GM23248 (cell line): ENCODE measurements at regions not wholly inside any gene's neighbourhood (a gene's known extent, or its start where the extent isn't known, plus 50 kb on each side); places are given as distances from the start of the nearest gene placed in this dataset. TPM values are rescaled to one million over a fixed set of nuclear protein-coding genes. Genes with fewer than 3 reads are reported as not detected.

Experiments used
- DNase-seq: peaks from one replicate; pipeline ENCODE4 v3.0.0-alpha.2; 2015
- H2AFZ ChIP-seq: fragments of 200-600 bp; sonication (generic); 2 replicates; pipeline ENCODE4 v1.6.1; 2016; ENCODE audit warnings: antibody characterized with exemption
- H3F3A ChIP-seq: fragments of 200-600 bp; sonication (generic); 2 replicates; pipeline ENCODE4 v1.6.1; 2016; ENCODE audit warnings: mild to moderate bottlenecking, antibody characterized with exemption, mixed run types; ENCODE audit not compliant: insufficient read depth
- H3K27ac ChIP-seq: fragments of 200-600 bp; sonication (generic); 2 replicates; pipeline ENCODE4 v1.5.1; 2016; ENCODE audit warnings: mild to moderate bottlenecking
- H3K27me3 ChIP-seq: fragments of 200-600 bp; sonication (generic); replicated peaks from 2 replicates; pipeline ENCODE4 v1.6.1; 2016; ENCODE audit warnings: mild to moderate bottlenecking; ENCODE audit not compliant: insufficient read depth
- H3K36me3 ChIP-seq: fragments of 200-600 bp; sonication (generic); 2 replicates; pipeline ENCODE4 v1.6.1; 2016; ENCODE audit warnings: low read depth, mild to moderate bottlenecking
- H3K4me1 ChIP-seq: fragments of 200-600 bp; sonication (generic); 2 replicates; pipeline ENCODE4 v1.6.1; 2016; ENCODE audit warnings: mild to moderate bottlenecking; ENCODE audit not compliant: insufficient read depth
- H3K4me2 ChIP-seq: fragments of 200-600 bp; sonication (generic); one replicate; pipeline ENCODE4 v1.6.1; 2016; ENCODE audit warnings: mild to moderate bottlenecking; ENCODE audit not compliant: unreplicated experiment
- H3K4me3 ChIP-seq: fragments of 200-600 bp; sonication (generic); 2 replicates; pipeline ENCODE4 v1.5.1; 2016; ENCODE audit warnings: mild to moderate bottlenecking
- H3K79me2 ChIP-seq: fragments of 200-600 bp; sonication (generic); 2 replicates; pipeline ENCODE4 v1.6.1; 2016; ENCODE audit warnings: mild to moderate bottlenecking; ENCODE audit not compliant: insufficient read depth
- H3K9ac ChIP-seq: fragments of 200-600 bp; sonication (generic); 2 replicates; pipeline ENCODE4 v1.6.1; 2016; ENCODE audit warnings: mild to moderate bottlenecking
- H3K9me2 ChIP-seq: fragments of 200-600 bp; sonication (generic); 2 replicates; pipeline ENCODE4 v1.6.1; 2016; ENCODE audit warnings: mixed run types, mild to moderate bottlenecking, moderate library complexity; ENCODE audit not compliant: insufficient read depth
- H3K9me3 ChIP-seq: fragments of 200-600 bp; sonication (generic); one replicate; pipeline ENCODE4 v1.6.1; 2017; ENCODE audit warnings: low read depth
- H4K20me1 ChIP-seq: fragments of 200-600 bp; sonication (generic); 2 replicates; pipeline ENCODE4 v1.6.0; 2016; ENCODE audit not compliant: insufficient read depth
- EZH2 ChIP-seq: fragments of 200-600 bp; sonication (generic); IDR thresholded peaks from 2 replicates; pipeline ENCODE4 v1.6.1; 2018; ENCODE audit warnings: antibody characterized with exemption, mild to moderate bottlenecking; ENCODE audit not compliant: insufficient read depth, poor library complexity, severe bottlenecking
- EZH2phosphoT487 ChIP-seq: fragments of 200-600 bp; sonication (generic); IDR thresholded peaks from 2 replicates; pipeline ENCODE4 v1.6.1; 2018; ENCODE audit warnings: antibody characterized with exemption, moderate library complexity, mild to moderate bottlenecking, low read depth; ENCODE audit not compliant: insufficient read depth
- WGBS, 2 experiments: methylation state at CpG; one replicate each; pipeline ENCODE4 v1.1.6; 2015 to 2017; ENCODE audit warnings: low lambda C conversion rate in 2 of 2, low coverage in 1 of 2; ENCODE audit errors: missing lambda C conversion rate in 2 of 2; 5-methylcytosine and 5-hydroxymethylcytosine counted together
- in situ Hi-C: fragments of 300-500 bp; cut with MboI; formaldehyde crosslinking; loops from 2 replicates; pipeline ENCODE4 v1.15.0; 2020
- small RNA-seq: library from RNA; depleted of rRNA; stranded (forward); fragments of <200 nt; gene quantifications from one replicate; pipeline ENCODE3, GENCODE V24; 2014; ENCODE audit warnings: low read depth, low replicate concordance

GRCh38 chr21:17889171-17889570, 70.0 kb upstream of the C21orf91 start:
- in situ Hi-C loops = no loop called here

GRCh38 chr21:17869115-17869514, 50.0 kb upstream of the C21orf91 start:
- no peak overlapping the region for H3K27ac ChIP-seq
- H3F3A ChIP-seq = no peaks in the 10 kb centered on the region
- no peak overlapping the region for H3K4me2 ChIP-seq
- in situ Hi-C loops = no loop called here
- no peaks in the 10 kb centered on the region for H3K9me3 ChIP-seq
- H3K79me2 ChIP-seq = no peaks in the 10 kb centered on the region
- no peak overlapping the region for H3K9ac ChIP-seq
- DNase-seq = no peak
- H3K27me3 ChIP-seq = no peaks in the 10 kb centered on the region
- H4K20me1 ChIP-seq = no peaks in the 10 kb centered on the region
- no peaks in the 10 kb centered on the region for H3K4me1 ChIP-seq
- H2AFZ ChIP-seq = no peak overlapping the region
- H3K4me3 ChIP-seq = no peak overlapping the region
- no peaks in the 10 kb centered on the region for H3K36me3 ChIP-seq
- no peak for TF ChIP-seq EZH2phosphoT487
- TF ChIP-seq EZH2 = no peak
- H3K9me2 ChIP-seq = no peaks in the 10 kb centered on the region

More at GRCh38 chr21:17889171-17889570, 70.0 kb upstream of the C21orf91 start:
- TF ChIP-seq EZH2 = no peak
- no peaks in the 10 kb centered on the region for H3K36me3 ChIP-seq
- no peaks in the 10 kb centered on the region for H3F3A ChIP-seq
- H2AFZ ChIP-seq = no peak overlapping the region
- no peaks in the 10 kb centered on the region for H3K4me1 ChIP-seq
- H3K9me3 ChIP-seq = no peaks in the 10 kb centered on the region
- no peaks in the 10 kb centered on the region for H4K20me1 ChIP-seq
- no peaks in the 10 kb centered on the region for H3K9me2 ChIP-seq
- H3K27me3 ChIP-seq = no peaks in the 10 kb centered on the region
- no peak overlapping the region for H3K4me3 ChIP-seq
- DNase-seq = no peak
- WGBS, 2 experiments = 13 to 14% methylated on average over 1 of the region's 1 CpG
- H3K9ac ChIP-seq = no peak overlapping the region
- no peaks in the 10 kb centered on the region for H3K79me2 ChIP-seq
- H3K27ac ChIP-seq = no peak overlapping the region
- H3K4me2 ChIP-seq = no peak overlapping the region

Small RNAs in the stretch of these regions (small RNA-seq; reads per million reads assigned to genes)
- gene RPL37P3 = not detected
